GM23338 (cell line): ENCODE measurements at regions not wholly inside any gene's neighbourhood (a gene's known extent, or its start where the extent isn't known, plus 50 kb on each side); places are given as distances from the start of the nearest gene placed in this dataset.

Experiments
- ATAC-seq: fragments of 200-7000 bp; cut with Tn5 transposase; 3 replicates; pipeline ENCODE4 v1.9.1; 2020
- DNase-seq: peaks from one replicate; pipeline ENCODE4 v3.0.0-alpha.2; 2015; ENCODE audit warnings: low spot score
- H2AFZ ChIP-seq: fragments of 200-600 bp; sonication (generic); 2 replicates; pipeline ENCODE4 v1.8.0; 2016; ENCODE audit warnings: antibody characterized with exemption, mild to moderate bottlenecking, moderate library complexity
- H3F3A ChIP-seq: fragments of 200-600 bp; sonication (generic); replicated peaks from 2 replicates; pipeline ENCODE4 v1.8.0; 2017; ENCODE audit warnings: antibody characterized with exemption, mixed run types, low read depth
- H3K27ac ChIP-seq: fragments of 200-600 bp; sonication (generic); 2 replicates; pipeline ENCODE4 v1.6.1; 2016; ENCODE audit warnings: low read depth
- H3K27me3 ChIP-seq: fragments of 200-600 bp; sonication (generic); 2 replicates; pipeline ENCODE4 v1.8.0; 2016; ENCODE audit warnings: mild to moderate bottlenecking, mixed run types, moderate library complexity; ENCODE audit not compliant: insufficient read depth
- H3K36me3 ChIP-seq: fragments of 200-600 bp; sonication (generic); 2 replicates; pipeline ENCODE4 v1.8.0; 2016; ENCODE audit warnings: mild to moderate bottlenecking; ENCODE audit not compliant: insufficient read depth
- H3K4me1 ChIP-seq: fragments of 200-600 bp; sonication (generic); 2 replicates; pipeline ENCODE4 v1.8.0; 2016; ENCODE audit warnings: mild to moderate bottlenecking, moderate library complexity; ENCODE audit not compliant: insufficient read depth
- H3K4me2 ChIP-seq: fragments of 200-600 bp; sonication (generic); 2 replicates; pipeline ENCODE4 v1.7.1; 2017; ENCODE audit warnings: mixed run types
- H3K4me3 ChIP-seq: fragments of 200-600 bp; sonication (generic); 2 replicates; pipeline ENCODE4 v1.6.1; 2016; ENCODE audit warnings: mixed run types
- H3K79me2 ChIP-seq: fragments of 200-600 bp; sonication (generic); replicated peaks from 2 replicates; pipeline ENCODE4 v1.8.0; 2017; ENCODE audit warnings: mild to moderate bottlenecking; ENCODE audit not compliant: insufficient read depth
- H3K9me2 ChIP-seq: fragments of 200-600 bp; sonication (generic); 2 replicates; pipeline ENCODE4 v1.8.0; 2017; ENCODE audit not compliant: insufficient read depth
- H4K20me1 ChIP-seq: fragments of 200-600 bp; sonication (generic); replicated peaks from 2 replicates; pipeline ENCODE4 v1.8.0; 2017; ENCODE audit warnings: mild to moderate bottlenecking; ENCODE audit not compliant: insufficient read depth
- H3K27ac Mint-ChIP-seq: 2 replicates; pipeline ENCODE4 v1.8.0; 2020; ENCODE audit warnings: inconsistent platforms, mild to moderate bottlenecking, moderate library complexity, mixed read lengths
- H3K27me3 Mint-ChIP-seq: 3 replicates; pipeline ENCODE4 v1.8.0; 2022; ENCODE audit warnings: low read depth, mild to moderate bottlenecking, moderate library complexity, mixed read lengths, inconsistent platforms; ENCODE audit not compliant: insufficient read depth, poor library complexity
- H3K36me3 Mint-ChIP-seq: 3 replicates; pipeline ENCODE4 v1.8.0; 2021; ENCODE audit warnings: low read depth, mild to moderate bottlenecking, inconsistent platforms, moderate library complexity, mixed read lengths
- H3K4me1 Mint-ChIP-seq: 3 replicates; pipeline ENCODE4 v1.8.0; 2020; ENCODE audit warnings: mild to moderate bottlenecking, inconsistent platforms, mixed read lengths
- H3K4me3 Mint-ChIP-seq: 3 replicates; pipeline ENCODE4 v1.8.0; 2021; ENCODE audit warnings: moderate library complexity, mild to moderate bottlenecking, inconsistent platforms, mixed read lengths
- H3K9me3 Mint-ChIP-seq: 3 replicates; pipeline ENCODE4 v1.8.0; 2020; ENCODE audit warnings: moderate library complexity, mild to moderate bottlenecking, inconsistent platforms, mixed read lengths
- CREB1 ChIP-seq: fragments of 250-450 bp; sonication (Bioruptor Pico); IDR thresholded peaks from 2 replicates; pipeline ENCODE4 v1.5.0; 2020; ENCODE audit warnings: low read depth, mild to moderate bottlenecking, moderate library complexity
- EZH2 ChIP-seq: fragments of 200-600 bp; sonication (generic); IDR thresholded peaks from one replicate; pipeline ENCODE4 v1.8.0; 2017; ENCODE audit warnings: antibody characterized with exemption, mild to moderate bottlenecking, low read depth; ENCODE audit not compliant: unreplicated experiment
- EZH2phosphoT487 ChIP-seq: fragments of 200-600 bp; sonication (generic); IDR thresholded peaks from one replicate; pipeline ENCODE4 v1.8.1; 2018; ENCODE audit warnings: antibody characterized with exemption; ENCODE audit not compliant: unreplicated experiment
- JUNB ChIP-seq: IDR thresholded peaks from one replicate; pipeline ENCODE4 v1.6.1; 2016; ENCODE audit warnings: antibody characterized with exemption; ENCODE audit not compliant: unreplicated experiment
- NANOG ChIP-seq: IDR thresholded peaks from 2 replicates; pipeline ENCODE4 v1.6.1; 2016; ENCODE audit warnings: antibody characterized with exemption, borderline replicate concordance
- POLR2AphosphoS5 ChIP-seq: IDR thresholded peaks from 2 replicates; pipeline ENCODE4 v1.6.1; 2016; ENCODE audit warnings: antibody characterized with exemption, low read depth
- STAT1 ChIP-seq: IDR thresholded peaks from one replicate; pipeline ENCODE4 v1.6.1; 2016; ENCODE audit warnings: antibody characterized with exemption; ENCODE audit not compliant: unreplicated experiment
- ZNF114 ChIP-seq: fragments of 250-450 bp; sonication (Bioruptor Pico); IDR thresholded peaks from 2 replicates; pipeline ENCODE4 v1.5.0; 2020; ENCODE audit warnings: mild to moderate bottlenecking, moderate library complexity
- ZNF331 ChIP-seq: fragments of 250-450 bp; sonication (Bioruptor Pico); IDR thresholded peaks from 2 replicates; pipeline ENCODE4 v1.5.0; 2020; ENCODE audit warnings: low read depth, mild to moderate bottlenecking, moderate library complexity
- TF ChIP-seq, protein P1 (sequence below), 2 experiments: fragments of 200-600 bp in 1 of 2; sonication (generic) in 1 of 2; conservative IDR thresholded peaks; 2 replicates each; pipeline versions ENCODE4 v1.5.1 to v1.6.1; 2016 to 2017; ENCODE audit warnings: antibody characterized with exemption in 2 of 2, low read depth in 2 of 2, mild to moderate bottlenecking in 2 of 2, moderate library complexity in 1 of 2
- TF ChIP-seq, protein P2 (sequence below): IDR thresholded peaks from 2 replicates; pipeline ENCODE4 v1.6.1; 2016; ENCODE audit warnings: antibody characterized with exemption
- TF ChIP-seq, protein P3 (sequence below): fragments of 250-450 bp; sonication (Bioruptor Pico); IDR thresholded peaks from 2 replicates; pipeline ENCODE4 v1.5.0; 2020; ENCODE audit warnings: mild to moderate bottlenecking, moderate library complexity

DNA sequence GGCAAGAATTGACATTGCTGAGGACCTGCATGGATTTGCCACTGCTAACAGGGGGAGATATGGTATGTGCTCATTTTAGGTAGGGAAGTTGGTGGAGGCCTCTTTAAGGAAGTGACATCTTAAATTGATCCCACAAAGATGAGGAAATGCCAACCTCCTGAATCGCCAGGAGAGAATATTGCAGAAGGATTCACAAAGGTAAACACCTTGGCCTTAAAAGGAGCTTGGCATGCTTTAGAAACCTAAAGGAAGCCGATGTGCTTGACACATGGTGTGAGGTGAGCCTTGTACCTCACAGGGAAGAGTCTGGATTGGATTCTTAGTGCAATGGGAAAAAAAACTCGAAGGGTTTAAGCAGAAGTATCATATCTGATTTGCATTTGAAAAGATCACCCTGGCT, 470.5 kb upstream of the DAB1 start (continued):
- TF ChIP-seq, protein P1, sequence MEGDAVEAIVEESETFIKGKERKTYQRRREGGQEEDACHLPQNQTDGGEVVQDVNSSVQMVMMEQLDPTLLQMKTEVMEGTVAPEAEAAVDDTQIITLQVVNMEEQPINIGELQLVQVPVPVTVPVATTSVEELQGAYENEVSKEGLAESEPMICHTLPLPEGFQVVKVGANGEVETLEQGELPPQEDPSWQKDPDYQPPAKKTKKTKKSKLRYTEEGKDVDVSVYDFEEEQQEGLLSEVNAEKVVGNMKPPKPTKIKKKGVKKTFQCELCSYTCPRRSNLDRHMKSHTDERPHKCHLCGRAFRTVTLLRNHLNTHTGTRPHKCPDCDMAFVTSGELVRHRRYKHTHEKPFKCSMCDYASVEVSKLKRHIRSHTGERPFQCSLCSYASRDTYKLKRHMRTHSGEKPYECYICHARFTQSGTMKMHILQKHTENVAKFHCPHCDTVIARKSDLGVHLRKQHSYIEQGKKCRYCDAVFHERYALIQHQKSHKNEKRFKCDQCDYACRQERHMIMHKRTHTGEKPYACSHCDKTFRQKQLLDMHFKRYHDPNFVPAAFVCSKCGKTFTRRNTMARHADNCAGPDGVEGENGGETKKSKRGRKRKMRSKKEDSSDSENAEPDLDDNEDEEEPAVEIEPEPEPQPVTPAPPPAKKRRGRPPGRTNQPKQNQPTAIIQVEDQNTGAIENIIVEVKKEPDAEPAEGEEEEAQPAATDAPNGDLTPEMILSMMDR (conservative IDR thresholded peaks at IDR 0.05; ENCODE audit: low read depth in 2 of 2) = no peak
- TF ChIP-seq, protein P2, sequence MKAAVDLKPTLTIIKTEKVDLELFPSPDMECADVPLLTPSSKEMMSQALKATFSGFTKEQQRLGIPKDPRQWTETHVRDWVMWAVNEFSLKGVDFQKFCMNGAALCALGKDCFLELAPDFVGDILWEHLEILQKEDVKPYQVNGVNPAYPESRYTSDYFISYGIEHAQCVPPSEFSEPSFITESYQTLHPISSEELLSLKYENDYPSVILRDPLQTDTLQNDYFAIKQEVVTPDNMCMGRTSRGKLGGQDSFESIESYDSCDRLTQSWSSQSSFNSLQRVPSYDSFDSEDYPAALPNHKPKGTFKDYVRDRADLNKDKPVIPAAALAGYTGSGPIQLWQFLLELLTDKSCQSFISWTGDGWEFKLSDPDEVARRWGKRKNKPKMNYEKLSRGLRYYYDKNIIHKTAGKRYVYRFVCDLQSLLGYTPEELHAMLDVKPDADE = no peak
- no peak for TF ChIP-seq JUNB
- TF ChIP-seq CREB1 (CRISPR knock-in tag) = no peak
- TF ChIP-seq ZNF331 (CRISPR knock-in tag) = no peak
- TF ChIP-seq EZH2phosphoT487 = no peak
- no peak for TF ChIP-seq NANOG
- no peak for TF ChIP-seq POLR2AphosphoS5
- no peak for TF ChIP-seq STAT1
- TF ChIP-seq ZNF114 (CRISPR knock-in tag) = no peak

DNA sequence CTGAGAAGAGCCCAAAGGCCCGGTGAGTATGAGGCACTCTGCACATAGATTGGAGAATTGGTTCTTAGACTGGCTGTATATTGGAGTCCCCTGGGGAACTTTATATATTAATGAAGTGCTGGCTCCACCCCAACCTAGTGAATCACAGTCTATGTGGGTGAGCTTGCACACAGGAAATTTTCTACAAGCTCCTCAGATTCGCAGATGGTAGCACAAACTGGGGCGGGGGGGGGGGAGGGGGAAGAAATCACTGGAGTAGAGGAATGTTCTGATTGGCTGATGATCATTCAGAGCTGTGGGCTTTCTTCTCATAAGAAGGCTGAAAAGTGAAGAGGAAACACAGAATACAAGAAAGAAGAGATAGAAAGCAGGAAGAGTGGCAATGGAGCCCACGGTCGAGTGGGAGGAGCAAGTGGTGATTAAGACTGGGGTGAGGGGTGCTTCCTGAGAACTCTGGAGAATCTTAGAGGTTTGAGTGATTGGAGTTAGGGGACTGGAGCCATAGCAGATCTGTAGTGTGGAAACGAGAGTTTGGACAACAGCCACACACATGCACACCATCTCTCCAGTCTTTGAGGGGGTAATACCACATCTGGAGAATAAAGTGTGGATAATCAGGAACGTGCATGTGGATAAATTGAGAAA, 465.9 kb upstream of the DAB1 start:
- Mint-ChIP-seq H3K4me1 (peaks cover 37% of the 10 kb centered on the region), H3K27me3 (no peaks in the 10 kb centered on the region), H3K27ac (no peak overlapping the region), H3K36me3 (no peaks in the 10 kb centered on the region), H3K9me3 (no peaks in the 10 kb centered on the region), H3K4me3 (no peak overlapping the region)
- Histone ChIP-seq H3K79me2 (no peaks in the 10 kb centered on the region), H3K4me1 (peaks cover 33% of the 10 kb centered on the region), H2AFZ (no peak overlapping the region), H3K27me3 (no peaks in the 10 kb centered on the region), H3F3A (no peaks in the 10 kb centered on the region), H3K9me2 (no peaks in the 10 kb centered on the region), H3K4me3 (no peak overlapping the region), H3K4me2 (no peak overlapping the region), H4K20me1 (no peaks in the 10 kb centered on the region), H3K36me3 (no peaks in the 10 kb centered on the region), H3K27ac (no peak overlapping the region)
- no peak for DNase-seq
- ATAC-seq = no peak
- TF ChIP-seq, protein P3, sequence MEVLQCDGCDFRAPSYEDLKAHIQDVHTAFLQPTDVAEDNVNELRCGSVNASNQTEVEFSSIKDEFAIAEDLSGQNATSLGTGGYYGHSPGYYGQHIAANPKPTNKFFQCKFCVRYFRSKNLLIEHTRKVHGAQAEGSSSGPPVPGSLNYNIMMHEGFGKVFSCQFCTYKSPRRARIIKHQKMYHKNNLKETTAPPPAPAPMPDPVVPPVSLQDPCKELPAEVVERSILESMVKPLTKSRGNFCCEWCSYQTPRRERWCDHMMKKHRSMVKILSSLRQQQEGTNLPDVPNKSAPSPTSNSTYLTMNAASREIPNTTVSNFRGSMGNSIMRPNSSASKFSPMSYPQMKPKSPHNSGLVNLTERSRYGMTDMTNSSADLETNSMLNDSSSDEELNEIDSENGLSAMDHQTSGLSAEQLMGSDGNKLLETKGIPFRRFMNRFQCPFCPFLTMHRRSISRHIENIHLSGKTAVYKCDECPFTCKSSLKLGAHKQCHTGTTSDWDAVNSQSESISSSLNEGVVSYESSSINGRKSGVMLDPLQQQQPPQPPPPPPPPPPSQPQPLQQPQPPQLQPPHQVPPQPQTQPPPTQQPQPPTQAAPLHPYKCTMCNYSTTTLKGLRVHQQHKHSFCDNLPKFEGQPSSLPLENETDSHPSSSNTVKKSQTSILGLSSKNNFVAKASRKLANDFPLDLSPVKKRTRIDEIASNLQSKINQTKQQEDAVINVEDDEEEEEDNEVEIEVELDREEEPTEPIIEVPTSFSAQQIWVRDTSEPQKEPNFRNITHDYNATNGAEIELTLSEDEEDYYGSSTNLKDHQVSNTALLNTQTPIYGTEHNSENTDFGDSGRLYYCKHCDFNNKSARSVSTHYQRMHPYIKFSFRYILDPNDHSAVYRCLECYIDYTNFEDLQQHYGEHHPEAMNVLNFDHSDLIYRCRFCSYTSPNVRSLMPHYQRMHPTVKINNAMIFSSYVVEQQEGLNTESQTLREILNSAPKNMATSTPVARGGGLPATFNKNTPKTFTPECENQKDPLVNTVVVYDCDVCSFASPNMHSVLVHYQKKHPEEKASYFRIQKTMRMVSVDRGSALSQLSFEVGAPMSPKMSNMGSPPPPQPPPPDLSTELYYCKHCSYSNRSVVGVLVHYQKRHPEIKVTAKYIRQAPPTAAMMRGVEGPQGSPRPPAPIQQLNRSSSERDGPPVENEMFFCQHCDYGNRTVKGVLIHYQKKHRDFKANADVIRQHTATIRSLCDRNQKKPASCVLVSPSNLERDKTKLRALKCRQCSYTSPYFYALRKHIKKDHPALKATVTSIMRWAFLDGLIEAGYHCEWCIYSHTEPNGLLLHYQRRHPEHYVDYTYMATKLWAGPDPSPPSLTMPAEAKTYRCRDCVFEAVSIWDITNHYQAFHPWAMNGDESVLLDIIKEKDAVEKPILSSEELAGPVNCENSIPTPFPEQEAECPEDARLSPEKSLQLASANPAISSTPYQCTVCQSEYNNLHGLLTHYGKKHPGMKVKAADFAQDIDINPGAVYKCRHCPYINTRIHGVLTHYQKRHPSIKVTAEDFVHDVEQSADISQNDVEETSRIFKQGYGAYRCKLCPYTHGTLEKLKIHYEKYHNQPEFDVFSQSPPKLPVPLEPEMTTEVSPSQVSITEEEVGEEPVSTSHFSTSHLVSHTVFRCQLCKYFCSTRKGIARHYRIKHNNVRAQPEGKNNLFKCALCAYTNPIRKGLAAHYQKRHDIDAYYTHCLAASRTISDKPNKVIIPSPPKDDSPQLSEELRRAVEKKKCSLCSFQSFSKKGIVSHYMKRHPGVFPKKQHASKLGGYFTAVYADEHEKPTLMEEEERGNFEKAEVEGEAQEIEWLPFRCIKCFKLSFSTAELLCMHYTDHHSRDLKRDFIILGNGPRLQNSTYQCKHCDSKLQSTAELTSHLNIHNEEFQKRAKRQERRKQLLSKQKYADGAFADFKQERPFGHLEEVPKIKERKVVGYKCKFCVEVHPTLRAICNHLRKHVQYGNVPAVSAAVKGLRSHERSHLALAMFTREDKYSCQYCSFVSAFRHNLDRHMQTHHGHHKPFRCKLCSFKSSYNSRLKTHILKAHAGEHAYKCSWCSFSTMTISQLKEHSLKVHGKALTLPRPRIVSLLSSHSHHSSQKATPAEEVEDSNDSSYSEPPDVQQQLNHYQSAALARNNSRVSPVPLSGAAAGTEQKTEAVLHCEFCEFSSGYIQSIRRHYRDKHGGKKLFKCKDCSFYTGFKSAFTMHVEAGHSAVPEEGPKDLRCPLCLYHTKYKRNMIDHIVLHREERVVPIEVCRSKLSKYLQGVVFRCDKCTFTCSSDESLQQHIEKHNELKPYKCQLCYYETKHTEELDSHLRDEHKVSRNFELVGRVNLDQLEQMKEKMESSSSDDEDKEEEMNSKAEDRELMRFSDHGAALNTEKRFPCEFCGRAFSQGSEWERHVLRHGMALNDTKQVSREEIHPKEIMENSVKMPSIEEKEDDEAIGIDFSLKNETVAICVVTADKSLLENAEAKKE = no peak
- TF ChIP-seq STAT1 (no peak), EZH2 (no peak), POLR2AphosphoS5 (no peak), ZNF114 (CRISPR knock-in tag) (no peak), JUNB (no peak), CREB1 (CRISPR knock-in tag) (no peak)
- TF ChIP-seq, protein P2 = no peak
